ENCODE measurements at regions not wholly inside any gene's neighbourhood (a gene's known extent, or its start where the extent isn't known, plus 50 kb on each side); places are given as distances from the start of the nearest gene placed in this dataset.

DNA sequence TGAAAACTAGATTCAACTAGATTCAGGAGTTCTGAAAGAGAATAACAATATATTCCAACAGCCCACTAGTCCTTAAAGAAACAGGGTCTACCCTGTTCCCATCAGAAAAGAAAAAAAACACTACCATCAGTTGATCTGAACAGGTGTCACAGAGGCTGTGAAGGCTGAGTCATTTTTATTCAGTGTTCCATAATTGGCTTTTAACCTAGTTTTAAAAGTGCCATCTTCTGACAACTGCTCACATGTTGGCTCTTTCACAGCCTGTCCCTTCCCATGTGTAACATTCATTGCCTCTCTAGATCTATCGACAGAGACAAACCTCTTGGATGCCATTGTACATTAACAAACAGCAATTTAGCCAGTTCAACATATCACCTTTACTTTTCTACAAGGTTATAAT is 243.7 kb downstream of the TBX15 start:
- TF ChIP-seq, protein P1, sequence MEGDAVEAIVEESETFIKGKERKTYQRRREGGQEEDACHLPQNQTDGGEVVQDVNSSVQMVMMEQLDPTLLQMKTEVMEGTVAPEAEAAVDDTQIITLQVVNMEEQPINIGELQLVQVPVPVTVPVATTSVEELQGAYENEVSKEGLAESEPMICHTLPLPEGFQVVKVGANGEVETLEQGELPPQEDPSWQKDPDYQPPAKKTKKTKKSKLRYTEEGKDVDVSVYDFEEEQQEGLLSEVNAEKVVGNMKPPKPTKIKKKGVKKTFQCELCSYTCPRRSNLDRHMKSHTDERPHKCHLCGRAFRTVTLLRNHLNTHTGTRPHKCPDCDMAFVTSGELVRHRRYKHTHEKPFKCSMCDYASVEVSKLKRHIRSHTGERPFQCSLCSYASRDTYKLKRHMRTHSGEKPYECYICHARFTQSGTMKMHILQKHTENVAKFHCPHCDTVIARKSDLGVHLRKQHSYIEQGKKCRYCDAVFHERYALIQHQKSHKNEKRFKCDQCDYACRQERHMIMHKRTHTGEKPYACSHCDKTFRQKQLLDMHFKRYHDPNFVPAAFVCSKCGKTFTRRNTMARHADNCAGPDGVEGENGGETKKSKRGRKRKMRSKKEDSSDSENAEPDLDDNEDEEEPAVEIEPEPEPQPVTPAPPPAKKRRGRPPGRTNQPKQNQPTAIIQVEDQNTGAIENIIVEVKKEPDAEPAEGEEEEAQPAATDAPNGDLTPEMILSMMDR (IDR thresholded peaks at IDR 0.05; ENCODE audit: low read depth, low read length, poor library complexity, severe bottlenecking) = no peak
- TF ChIP-seq EZH2phosphoT487 (IDR thresholded peaks at IDR 0.05; ENCODE audit: borderline replicate concordance, low read length) = no peak
